Renal cortex interstitium (tissue), 11 donors: ENCODE measurements at regions not wholly inside any gene's neighbourhood (a gene's known extent, or its start where the extent isn't known, plus 50 kb on each side); places are given as distances from the start of the nearest gene placed in this dataset.
"Not testable (repeated sequence)": the region's sequence is repeated elsewhere in the genome, so short reads cannot be mapped to it uniquely, and the experiment has no call there.

Experiments used
- DNase-seq, 11 donors: peaks; one replicate each; pipeline ENCODE4 v3.0.0-alpha.2; 2013; ENCODE audit warnings: low read depth in 9 of 11, low spot score in 4 of 11; ENCODE audit errors: extremely low read depth in 1 of 11

GRCh38 chr14:85865701-85866100 is 335.8 kb downstream of the FLRT2 start:
- DNase-seq, result no peak

- DNase-seq, result no peak
Measured at GRCh38 chr14:85858634-85859033, 328.7 kb downstream of the FLRT2 start.

- DNase-seq, result no peak
Measured at GRCh38 chr14:85856430-85856829, 326.5 kb downstream of the FLRT2 start.

GRCh38 chr14:85853996-85854526 is 324.1 kb downstream of the FLRT2 start:
- DNase-seq, result no peak

GRCh38 chr14:85852906-85853305 is 323.0 kb downstream of the FLRT2 start:
- no peak for DNase-seq

- not testable (repeated sequence) for DNase-seq
Measured at GRCh38 chr14:85852123-85852522, 322.2 kb downstream of the FLRT2 start.

GRCh38 chr14:85830549-85830948 is 300.6 kb downstream of the FLRT2 start:
- not testable (repeated sequence) for DNase-seq

- DNase-seq, result not testable (repeated sequence)
Measured at GRCh38 chr14:85829601-85830000, 299.7 kb downstream of the FLRT2 start.

- no peak for DNase-seq
Measured at GRCh38 chr14:85824526-85824925, 294.6 kb downstream of the FLRT2 start.

GRCh38 chr14:85822236-85822635 is 292.3 kb downstream of the FLRT2 start:
- DNase-seq, result no peak

- no peak for DNase-seq
Measured at GRCh38 chr14:85817430-85817829, 287.5 kb downstream of the FLRT2 start.

GRCh38 chr14:85813040-85813439 is 283.1 kb downstream of the FLRT2 start:
- DNase-seq, result no peak

- no peak for DNase-seq
Measured at GRCh38 chr14:85811340-85811739, 281.4 kb downstream of the FLRT2 start.

- no peak for DNase-seq
Measured at GRCh38 chr14:85799668-85800067, 269.7 kb downstream of the FLRT2 start.

- DNase-seq, result no peak
Measured at GRCh38 chr14:85798856-85799255, 268.9 kb downstream of the FLRT2 start.

- no peak for DNase-seq
Measured at GRCh38 chr14:85793533-85793932, 263.6 kb downstream of the FLRT2 start.

GRCh38 chr14:85789506-85789905 is 259.6 kb downstream of the FLRT2 start:
- no peak for DNase-seq

GRCh38 chr14:85788470-85789233 is 258.7 kb downstream of the FLRT2 start:
- no peak for DNase-seq

GRCh38 chr14:85766295-85766694 is 236.4 kb downstream of the FLRT2 start:
- no peak for DNase-seq

GRCh38 chr14:85764822-85765221 is 234.9 kb downstream of the FLRT2 start:
- no peak for DNase-seq

GRCh38 chr14:85762526-85762925 is 232.6 kb downstream of the FLRT2 start:
- DNase-seq, result no peak
